A549 (cell line): ENCODE measurements at regions not wholly inside any gene's neighbourhood (a gene's known extent, or its start where the extent isn't known, plus 50 kb on each side); places are given as distances from the start of the nearest gene placed in this dataset.
"Not testable (repeated sequence)": the region's sequence is repeated elsewhere in the genome, so short reads cannot be mapped to it uniquely, and the experiment has no call there.

Source experiments
- ATAC-seq, 2 experiments: fragments of 200-7000 bp in 1 of 2; fragments of >200 bp in 1 of 2; cut with Nextera tagmentation in 1 of 2; cut with Tn5 transposase in 1 of 2; 3 replicates each; pipeline versions ENCODE4 v1.8.0 to v1.9.1; 2018 to 2020; ENCODE audit warnings: mild to moderate bottlenecking in 1 of 2, moderate library complexity in 1 of 2
- CTCF ChIA-PET: fragments of 300-600 bp; sonication (Branson Sonifier 250); formaldehyde crosslinking; extraction: SDS; loops from one replicate; lab custom pipeline; 2021; ENCODE audit warnings: antibody characterized with exemption, inconsistent platforms; lab: Yijun Ruan, JAX
- POLR2A ChIA-PET: fragments of 350-600 bp; formaldehyde crosslinking; extraction: SDS; loops from one replicate; lab custom pipeline; 2021; ENCODE audit warnings: antibody characterized with exemption, inconsistent platforms; lab: Yijun Ruan, JAX
- DNase-seq, 2 experiments: peaks; one replicate each; pipeline versions ENCODE4 v3.0.0 to v3.0.0-alpha.2; 2011 to 2016; ENCODE audit warnings: low read depth in 1 of 2, low spot score in 1 of 2
- FAIRE-seq: peaks from 2 replicates; lab custom pipeline; 2011; peaks lifted over from hg19 to GRCh38; lab: Jason Lieb, UNC
- H3K27ac ChIP-seq, 2 experiments: fragments of >200 bp; sonication (Bioruptor Twin); formaldehyde crosslinking; 3 replicates each; pipeline ENCODE4 v1.5.1; 2016 to 2017
- H3K4me1 ChIP-seq: fragments of >200 bp; sonication (Bioruptor Twin); formaldehyde crosslinking; 3 replicates; pipeline ENCODE4 v1.6.1; 2016
- H3K4me2 ChIP-seq: fragments of >200 bp; sonication (Bioruptor Twin); formaldehyde crosslinking; 3 replicates; pipeline ENCODE4 v1.6.1; 2016
- H3K4me3 ChIP-seq: fragments of >200 bp; sonication (Bioruptor Twin); formaldehyde crosslinking; 3 replicates; pipeline ENCODE4 v1.5.1; 2016
- H3K9me3 ChIP-seq: fragments of >200 bp; sonication (Bioruptor Twin); formaldehyde crosslinking; 3 replicates; pipeline ENCODE4 v1.6.1; 2016
- CBX2 ChIP-seq: fragments of 200-600 bp; sonication (generic); IDR thresholded peaks from 2 replicates; pipeline ENCODE4 v1.6.1; 2016; ENCODE audit warnings: low read depth, mild to moderate bottlenecking, borderline replicate concordance
- MAZ ChIP-seq: fragments of 150-350 bp; IDR thresholded peaks from 2 replicates; pipeline ENCODE4 v1.6.1; 2014; ENCODE audit warnings: antibody characterized with exemption, low read depth, low read length, borderline replicate concordance
- NPAS2 ChIP-seq: fragments of 250-450 bp; sonication (Bioruptor Pico); IDR thresholded peaks from 2 replicates; pipeline ENCODE4 v1.8.0; 2022; ENCODE audit warnings: mild to moderate bottlenecking, moderate library complexity, borderline replicate concordance
- POLR2A ChIP-seq: IDR thresholded peaks from 2 replicates; pipeline ENCODE4 v1.6.1; 2012; ENCODE audit warnings: mild to moderate bottlenecking, low read length
- POLR2AphosphoS2 ChIP-seq: conservative IDR thresholded peaks from 2 replicates; pipeline ENCODE4 v1.6.1; 2012; ENCODE audit warnings: low read length, improper control_type of control experiment, inconsistent platforms
- RAD21 ChIP-seq, 2 experiments: fragments of >200 bp in 1 of 2; sonication (Bioruptor Twin) in 1 of 2; formaldehyde crosslinking in 1 of 2; IDR thresholded peaks in 1 of 2; conservative IDR thresholded peaks in 1 of 2; 2 replicates in 1 of 2; 3 replicates in 1 of 2; pipeline ENCODE4 v1.6.1; 2012 to 2018; ENCODE audit warnings: inconsistent platforms in 1 of 2
- RCOR1 ChIP-seq: fragments of 150-350 bp; IDR thresholded peaks from 2 replicates; pipeline ENCODE4 v1.6.1; 2014; ENCODE audit warnings: antibody characterized with exemption, low read length, low read depth
- RFX5 ChIP-seq: fragments of 450-650 bp; IDR thresholded peaks from 2 replicates; pipeline ENCODE4 v1.7.1; 2014; ENCODE audit warnings: antibody characterized with exemption, mild to moderate bottlenecking, moderate library complexity
- SMC3 ChIP-seq: fragments of >200 bp; sonication (Bioruptor Twin); formaldehyde crosslinking; IDR thresholded peaks from 3 replicates; pipeline ENCODE4 v1.6.1; 2018; ENCODE audit warnings: inconsistent platforms
- TFCP2L1 ChIP-seq: fragments of 250-450 bp; sonication (Bioruptor Pico); IDR thresholded peaks from 2 replicates; pipeline ENCODE4 v1.5.0; 2021; ENCODE audit warnings: mild to moderate bottlenecking
- WGBS: methylation state at CpG from one replicate; pipeline ENCODE4 v1.1.6; 2017; ENCODE audit errors: missing lambda C conversion rate; 5-methylcytosine and 5-hydroxymethylcytosine counted together
- TF ChIP-seq, protein P1 (sequence below): fragments of >200 bp; sonication (Bioruptor Twin); formaldehyde crosslinking; IDR thresholded peaks from 3 replicates; pipeline ENCODE4 v1.5.1; 2016
- TF ChIP-seq, protein P2 (sequence below): IDR thresholded peaks from 2 replicates; pipeline ENCODE4 v1.6.1; 2012

DNA sequence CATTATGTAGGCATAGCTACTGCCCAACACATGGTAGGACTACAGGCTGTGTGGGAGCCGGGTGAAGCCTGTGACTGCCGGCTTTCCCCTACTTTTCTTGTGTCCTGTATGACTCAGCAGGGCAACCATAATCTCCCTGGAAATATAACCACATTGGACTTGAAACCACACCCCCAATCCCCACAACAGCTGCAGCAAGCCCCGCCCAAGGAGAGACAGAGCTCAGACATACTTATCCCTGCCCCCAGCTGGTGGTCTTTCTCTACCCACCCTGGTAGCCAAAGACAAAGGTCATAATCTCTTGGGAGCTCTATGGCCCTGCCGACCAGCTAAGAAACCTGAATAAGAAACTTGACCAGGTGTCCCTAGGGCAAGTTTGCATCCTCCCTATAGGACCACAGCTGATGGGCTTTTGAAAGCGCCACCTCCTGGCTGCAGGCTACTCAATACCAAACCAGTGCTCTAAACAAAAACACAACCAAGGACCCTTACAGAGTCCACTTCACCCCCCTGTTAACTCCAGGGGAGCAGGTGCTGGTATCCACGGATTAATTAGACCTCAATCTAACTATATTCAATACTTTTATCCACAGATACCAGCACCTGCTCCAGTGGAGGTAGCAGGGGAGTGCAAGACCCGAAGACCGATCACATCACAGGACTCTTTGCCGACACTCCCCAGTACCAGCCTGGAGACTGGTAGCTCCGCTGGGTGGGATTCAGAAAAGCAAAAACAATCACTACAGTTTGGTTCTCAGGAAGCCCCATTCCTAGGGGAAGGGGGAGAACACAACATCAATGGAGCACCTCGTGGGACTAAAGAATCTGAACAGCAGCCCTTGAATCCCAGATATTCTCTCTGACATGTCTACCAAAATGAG lies 91.2 kb downstream of the IRX5 start:
- CTCF ChIA-PET = interaction anchor here (0.7 to 1.1 kb wide), 5 partner anchors 8 to 1463 kb away, joined by 3 to 4 read pairs (median 3); partner anchors contain the start of gene IRX5
- FAIRE-seq = no peak

DNA sequence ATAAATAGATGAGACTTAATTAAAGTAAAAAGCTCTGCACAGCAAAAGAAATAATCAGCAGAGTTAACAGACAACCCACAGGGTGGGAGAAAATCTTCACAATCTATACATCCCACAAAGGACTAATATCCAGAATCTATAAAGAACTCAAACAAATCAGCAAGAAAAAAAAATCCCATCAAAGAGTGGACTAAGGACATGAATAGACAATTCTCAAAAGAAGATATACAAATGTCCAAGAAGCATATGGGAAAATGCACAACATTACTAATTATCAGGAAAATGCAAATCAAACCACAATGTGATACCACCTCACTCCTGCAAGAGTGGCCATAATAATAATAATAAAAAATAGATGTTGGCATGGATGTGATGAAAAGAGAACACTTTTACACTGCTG lies 96.6 kb downstream of the IRX5 start:
- CTCF ChIA-PET, H3K4me1 ChIP-seq, H3K27ac ChIP-seq, H3K4me3 ChIP-seq, FAIRE-seq, H3K4me2 ChIP-seq, H3K9me3 ChIP-seq, DNase-seq, ATAC-seq, POLR2A ChIA-PET: not testable (repeated sequence)

More for the DNA sequence above, 91.2 kb downstream of the IRX5 start:
- POLR2A ChIA-PET = no interaction called here
- ATAC-seq (peak; percentile 83 to 92), DNase-seq (peak; percentile 21 to 68)
- no peak overlapping the region for H3K4me3 ChIP-seq
- WGBS = 25% methylated on average over 10 of the region's 11 CpGs
- TF ChIP-seq SMC3 (peak; percentile 34; the same call in 1 of the 3 replicates), RFX5 (no peak), RAD21 (conservative IDR thresholded peaks at IDR 0.05 in 1 of 2, IDR thresholded peaks at IDR 0.05 in 1 of 2) (peak in 1 of 2 experiments; percentile 17; a peak in 1 of 5 replicates), TFCP2L1 (no peak)
- TF ChIP-seq, protein P1, sequence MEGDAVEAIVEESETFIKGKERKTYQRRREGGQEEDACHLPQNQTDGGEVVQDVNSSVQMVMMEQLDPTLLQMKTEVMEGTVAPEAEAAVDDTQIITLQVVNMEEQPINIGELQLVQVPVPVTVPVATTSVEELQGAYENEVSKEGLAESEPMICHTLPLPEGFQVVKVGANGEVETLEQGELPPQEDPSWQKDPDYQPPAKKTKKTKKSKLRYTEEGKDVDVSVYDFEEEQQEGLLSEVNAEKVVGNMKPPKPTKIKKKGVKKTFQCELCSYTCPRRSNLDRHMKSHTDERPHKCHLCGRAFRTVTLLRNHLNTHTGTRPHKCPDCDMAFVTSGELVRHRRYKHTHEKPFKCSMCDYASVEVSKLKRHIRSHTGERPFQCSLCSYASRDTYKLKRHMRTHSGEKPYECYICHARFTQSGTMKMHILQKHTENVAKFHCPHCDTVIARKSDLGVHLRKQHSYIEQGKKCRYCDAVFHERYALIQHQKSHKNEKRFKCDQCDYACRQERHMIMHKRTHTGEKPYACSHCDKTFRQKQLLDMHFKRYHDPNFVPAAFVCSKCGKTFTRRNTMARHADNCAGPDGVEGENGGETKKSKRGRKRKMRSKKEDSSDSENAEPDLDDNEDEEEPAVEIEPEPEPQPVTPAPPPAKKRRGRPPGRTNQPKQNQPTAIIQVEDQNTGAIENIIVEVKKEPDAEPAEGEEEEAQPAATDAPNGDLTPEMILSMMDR = peak; percentile 23; the same call in 2 of the 3 replicates
- H3K4me2 ChIP-seq = 0 out of 3 replicates have a peak overlapping the region, but pooled peaks have one; percentile 7
- H3K9me3 ChIP-seq = no peaks in the 10 kb centered on the region; the same call in 2 of the 3 replicates
- no peaks in the 10 kb centered on the region for H3K4me1 ChIP-seq
- no peak overlapping the region for H3K27ac ChIP-seq

DNA sequence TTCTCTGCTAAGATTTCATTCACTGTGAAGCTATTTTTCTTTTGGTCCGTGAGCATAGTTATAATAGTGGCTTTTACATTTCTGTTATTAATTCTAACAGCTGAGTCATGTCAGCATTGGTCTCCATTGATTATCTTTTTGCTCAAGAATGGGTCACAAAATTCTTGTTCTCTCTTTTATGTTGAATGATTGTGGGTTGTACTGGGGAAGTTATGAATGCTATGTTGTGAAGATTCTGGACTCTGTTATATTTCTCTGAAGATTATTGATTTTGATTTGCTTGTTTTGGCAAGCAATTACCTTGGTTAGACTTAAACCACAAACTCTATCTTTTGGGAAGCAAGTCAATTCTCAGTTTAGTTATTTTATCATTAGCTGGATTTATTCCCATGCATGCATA lies 98.8 kb downstream of the IRX5 start:
- ChIA-PET POLR2A (no interaction called here), CTCF (interaction anchor here (0.7 to 1.0 kb wide), 2 partner anchors 8 to 342 kb away, joined by 3 read pairs; no protein-coding TSS in a partner anchor)
- no peak for DNase-seq
- no peak overlapping the region for H3K4me2 ChIP-seq
- no peak overlapping the region for H3K27ac ChIP-seq
- no peak for TF ChIP-seq NPAS2 (CRISPR knock-in tag)
- TF ChIP-seq CBX2 = no peak
- TF ChIP-seq POLR2AphosphoS2 = no peak
- TF ChIP-seq, protein P2, sequence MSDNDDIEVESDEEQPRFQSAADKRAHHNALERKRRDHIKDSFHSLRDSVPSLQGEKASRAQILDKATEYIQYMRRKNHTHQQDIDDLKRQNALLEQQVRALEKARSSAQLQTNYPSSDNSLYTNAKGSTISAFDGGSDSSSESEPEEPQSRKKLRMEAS = no peak
- no peak for TF ChIP-seq POLR2A
- peaks cover 5% of the 10 kb centered on the region; the same call in 2 of the 3 replicates for H3K9me3 ChIP-seq
- no peak for FAIRE-seq
- ATAC-seq = no peak
- WGBS = 0% methylated on average over 1 of the region's 1 CpG
- no peak overlapping the region for H3K4me3 ChIP-seq
- H3K4me1 ChIP-seq = no peaks in the 10 kb centered on the region

DNA sequence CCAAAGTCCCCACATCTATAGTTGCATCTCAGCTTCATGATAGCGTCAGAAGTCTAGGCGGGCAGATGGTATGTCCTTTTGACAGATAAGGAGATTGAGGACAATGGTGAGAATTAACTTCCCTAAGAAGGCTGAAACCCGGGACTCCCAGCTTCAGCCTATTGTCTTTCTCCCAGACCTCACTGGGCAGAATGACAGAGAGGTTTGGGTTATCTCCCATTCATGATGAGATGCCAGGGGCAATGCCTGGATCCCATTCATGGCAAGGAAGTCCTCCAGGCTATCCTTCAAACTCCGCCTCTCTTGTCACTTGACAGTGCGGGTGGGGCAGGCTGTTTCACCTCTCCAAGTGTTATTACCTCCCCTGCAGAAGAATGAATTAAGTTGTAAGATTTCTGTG lies 100.3 kb downstream of the IRX5 start:
- Histone ChIP-seq H3K4me1 (no peaks in the 10 kb centered on the region), H3K9me3 (peaks cover 5% of the 10 kb centered on the region; the same call in 2 of the 3 replicates), H3K4me3 (no peak overlapping the region), H3K4me2 (no peak overlapping the region), H3K27ac (no peak overlapping the region)
- DNase-seq = no peak
- ChIA-PET CTCF (interaction anchor here (1.0 kb wide), 1 partner anchor 13 kb away, joined by 3 read pairs; no protein-coding TSS in a partner anchor), POLR2A (no interaction called here)
- no peak for ATAC-seq
- no peak for FAIRE-seq
- 44% methylated on average over 5 of the region's 5 CpGs for WGBS
- TF ChIP-seq RCOR1 (no peak), MAZ (no peak)
- TF ChIP-seq, all 56 proteins: peak for 0

DNA sequence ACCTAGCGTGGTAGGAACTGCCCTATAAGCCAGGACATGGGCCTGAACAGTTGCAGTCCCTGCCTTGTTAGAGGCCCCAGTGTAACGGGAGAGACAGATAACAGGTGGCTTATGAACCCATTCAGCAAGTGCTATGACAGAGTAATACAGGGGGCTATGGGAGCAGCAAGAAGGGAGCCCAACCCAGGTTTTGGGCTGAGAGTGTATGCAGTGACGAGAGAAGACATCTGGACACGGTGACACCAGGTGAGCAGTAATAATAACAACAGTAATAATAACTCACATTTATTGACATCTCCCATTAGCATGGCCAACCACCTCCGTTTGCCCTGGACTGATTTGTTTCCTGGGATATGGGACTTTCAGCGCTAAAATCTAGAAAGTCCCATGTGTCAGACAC lies 100.8 kb downstream of the IRX5 start:
- no peaks in the 10 kb centered on the region for H3K4me1 ChIP-seq
- CTCF ChIA-PET = interaction anchor here (1.1 kb wide), 1 partner anchor 14 kb away, joined by 5 read pairs; no protein-coding TSS in a partner anchor
- no peak for DNase-seq
- H3K4me3 ChIP-seq = no peak overlapping the region
- FAIRE-seq = no peak
- 9% methylated on average over 6 of the region's 6 CpGs for WGBS
- no peak overlapping the region for H3K27ac ChIP-seq
- no peak overlapping the region for H3K4me2 ChIP-seq
- peaks cover 5% of the 10 kb centered on the region; the same call in 2 of the 3 replicates for H3K9me3 ChIP-seq
- no peak for TF ChIP-seq RAD21 (conservative IDR thresholded peaks at IDR 0.05 in 1 of 2, IDR thresholded peaks at IDR 0.05 in 1 of 2)
- TF ChIP-seq, all 56 proteins: peak for 0
- POLR2A ChIA-PET = no interaction called here
- no peak for ATAC-seq
